ENCODE measurements at regions not wholly inside any gene's neighbourhood (a gene's known extent, or its start where the extent isn't known, plus 50 kb on each side); places are given as distances from the start of the nearest gene placed in this dataset.

DNA sequence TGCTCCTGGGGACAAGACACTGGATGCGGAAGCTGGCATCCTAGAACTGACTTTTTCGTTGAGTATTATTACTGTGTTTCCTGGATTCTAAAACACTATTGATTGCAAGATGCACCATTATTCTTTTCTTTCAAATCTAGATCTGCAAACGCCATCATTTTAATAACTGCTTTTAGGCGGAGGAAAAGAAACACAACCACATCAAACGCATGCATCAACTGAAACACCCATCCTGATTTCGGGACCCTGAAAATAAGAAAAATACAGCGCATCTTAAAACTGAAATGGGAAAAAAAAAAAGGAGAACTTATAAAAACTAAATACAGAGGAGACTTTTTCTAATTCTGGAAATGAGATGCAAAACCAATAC lies 103.7 kb upstream of the MAX start:
- peak overlapping the region; percentile 41 for H3K4me3 ChIP-seq (ENCODE audit: low read length, poor library complexity, severe bottlenecking)
- peak overlapping the region; percentile 60 for H3K4me2 ChIP-seq (ENCODE audit: low read depth, low read length, poor library complexity, severe bottlenecking)

GRCh38 chr14:65206448-65207096 lies 104.3 kb upstream of the MAX start:
- Histone ChIP-seq H3K9ac (ENCODE audit: low read depth, low read length, poor library complexity, severe bottlenecking) (peak overlapping the region; percentile 66), H3K36me3 (ENCODE audit: insufficient read depth, low read length) (no peaks in the 10 kb centered on the region), H3K9me3 (ENCODE audit: insufficient read depth, low read depth, low read length) (no peaks in the 10 kb centered on the region), H2AFZ (ENCODE audit: low read length) (peak overlapping the region; percentile 59; the same call in 1 of the 2 replicates), H3K4me3 (ENCODE audit: low read length, poor library complexity, severe bottlenecking) (peak overlapping the region; percentile 41), H3F3A (ENCODE audit: low read depth) (peaks cover 11% of the 10 kb centered on the region; the same call in 1 of the 2 replicates), H4K20me1 (ENCODE audit: insufficient read depth, low read length, poor library complexity, severe bottlenecking) (no peaks in the 10 kb centered on the region), H3K79me2 (ENCODE audit: insufficient read depth, low read length) (no peaks in the 10 kb centered on the region), H3K4me2 (ENCODE audit: low read depth, low read length, poor library complexity, severe bottlenecking) (peak overlapping the region; percentile 60), H3K9me2 (replicated peaks; ENCODE audit: low read depth, low read length) (no peaks in the 10 kb centered on the region), H3K4me1 (ENCODE audit: insufficient read depth, low read length, poor library complexity, severe bottlenecking) (peaks cover 67% of the 10 kb centered on the region), H3K27me3 (ENCODE audit: insufficient read depth, low read length, poor library complexity, severe bottlenecking) (no peaks in the 10 kb centered on the region)
- no peak for TF ChIP-seq EZH2phosphoT487 (IDR thresholded peaks at IDR 0.05; ENCODE audit: borderline replicate concordance)
- TF ChIP-seq, protein P1, sequence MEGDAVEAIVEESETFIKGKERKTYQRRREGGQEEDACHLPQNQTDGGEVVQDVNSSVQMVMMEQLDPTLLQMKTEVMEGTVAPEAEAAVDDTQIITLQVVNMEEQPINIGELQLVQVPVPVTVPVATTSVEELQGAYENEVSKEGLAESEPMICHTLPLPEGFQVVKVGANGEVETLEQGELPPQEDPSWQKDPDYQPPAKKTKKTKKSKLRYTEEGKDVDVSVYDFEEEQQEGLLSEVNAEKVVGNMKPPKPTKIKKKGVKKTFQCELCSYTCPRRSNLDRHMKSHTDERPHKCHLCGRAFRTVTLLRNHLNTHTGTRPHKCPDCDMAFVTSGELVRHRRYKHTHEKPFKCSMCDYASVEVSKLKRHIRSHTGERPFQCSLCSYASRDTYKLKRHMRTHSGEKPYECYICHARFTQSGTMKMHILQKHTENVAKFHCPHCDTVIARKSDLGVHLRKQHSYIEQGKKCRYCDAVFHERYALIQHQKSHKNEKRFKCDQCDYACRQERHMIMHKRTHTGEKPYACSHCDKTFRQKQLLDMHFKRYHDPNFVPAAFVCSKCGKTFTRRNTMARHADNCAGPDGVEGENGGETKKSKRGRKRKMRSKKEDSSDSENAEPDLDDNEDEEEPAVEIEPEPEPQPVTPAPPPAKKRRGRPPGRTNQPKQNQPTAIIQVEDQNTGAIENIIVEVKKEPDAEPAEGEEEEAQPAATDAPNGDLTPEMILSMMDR (conservative IDR thresholded peaks at IDR 0.05; ENCODE audit: low read length): no peak

More for the DNA sequence above, 103.7 kb upstream of the MAX start:
- Histone ChIP-seq H3F3A (ENCODE audit: low read depth) (peaks cover 11% of the 10 kb centered on the region; the same call in 1 of the 2 replicates), H3K36me3 (ENCODE audit: insufficient read depth, low read length) (no peaks in the 10 kb centered on the region), H3K9me3 (ENCODE audit: insufficient read depth, low read depth, low read length) (no peaks in the 10 kb centered on the region), H4K20me1 (ENCODE audit: insufficient read depth, low read length, poor library complexity, severe bottlenecking) (no peaks in the 10 kb centered on the region), H3K9ac (ENCODE audit: low read depth, low read length, poor library complexity, severe bottlenecking) (peak overlapping the region; percentile 66), H2AFZ (ENCODE audit: low read length) (peak overlapping the region; percentile 77), H3K27me3 (ENCODE audit: insufficient read depth, low read length, poor library complexity, severe bottlenecking) (no peaks in the 10 kb centered on the region), H3K79me2 (ENCODE audit: insufficient read depth, low read length) (no peaks in the 10 kb centered on the region), H3K4me1 (ENCODE audit: insufficient read depth, low read length, poor library complexity, severe bottlenecking) (peaks cover 62% of the 10 kb centered on the region), H3K9me2 (replicated peaks; ENCODE audit: low read depth, low read length) (no peaks in the 10 kb centered on the region)
- no peak for TF ChIP-seq EZH2phosphoT487 (IDR thresholded peaks at IDR 0.05; ENCODE audit: borderline replicate concordance)
- TF ChIP-seq, protein P1 (conservative IDR thresholded peaks at IDR 0.05; ENCODE audit: low read length): no peak

DNA sequence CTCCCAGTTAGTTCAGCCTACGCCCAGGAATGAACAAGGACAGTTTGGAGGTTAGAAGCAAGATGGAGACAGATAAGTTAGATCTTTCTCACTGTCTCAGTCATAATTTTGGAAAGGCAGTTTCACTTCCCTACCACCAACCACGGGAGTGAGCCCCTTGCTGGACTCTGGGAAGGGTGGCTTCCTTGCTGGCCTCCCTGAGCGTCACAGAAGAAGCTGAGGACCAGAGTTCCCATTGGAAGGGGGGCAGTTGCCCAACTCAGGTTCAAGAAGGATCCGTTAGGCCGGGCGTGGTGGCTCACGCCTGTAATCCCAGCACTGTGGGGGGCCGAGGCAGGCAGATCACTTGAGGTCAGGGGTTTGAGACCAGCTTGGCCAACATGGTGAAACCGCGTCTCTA lies 106.2 kb upstream of the MAX start:
- H3K4me3 ChIP-seq (ENCODE audit: low read length, poor library complexity, severe bottlenecking): peak overlapping the region; percentile 22
- H3K4me1 ChIP-seq (ENCODE audit: insufficient read depth, low read length, poor library complexity, severe bottlenecking): peaks cover 69% of the 10 kb centered on the region
- no peaks in the 10 kb centered on the region for H3K36me3 ChIP-seq (ENCODE audit: insufficient read depth, low read length)
- H3K79me2 ChIP-seq (ENCODE audit: insufficient read depth, low read length): no peaks in the 10 kb centered on the region
- peak overlapping the region; percentile 47 for H3K4me2 ChIP-seq (ENCODE audit: low read depth, low read length, poor library complexity, severe bottlenecking)
- H3F3A ChIP-seq (ENCODE audit: low read depth): peaks cover 11% of the 10 kb centered on the region; the same call in 1 of the 2 replicates
- H3K9ac ChIP-seq (ENCODE audit: low read depth, low read length, poor library complexity, severe bottlenecking): peak overlapping the region; percentile 51
- no peaks in the 10 kb centered on the region for H4K20me1 ChIP-seq (ENCODE audit: insufficient read depth, low read length, poor library complexity, severe bottlenecking)
- H3K27me3 ChIP-seq (ENCODE audit: insufficient read depth, low read length, poor library complexity, severe bottlenecking): no peaks in the 10 kb centered on the region
- no peaks in the 10 kb centered on the region for H3K9me3 ChIP-seq (ENCODE audit: insufficient read depth, low read depth, low read length)
- H3K9me2 ChIP-seq (replicated peaks; ENCODE audit: low read depth, low read length): no peaks in the 10 kb centered on the region
- TF ChIP-seq, protein P1 (conservative IDR thresholded peaks at IDR 0.05; ENCODE audit: low read length): no peak
- TF ChIP-seq EZH2phosphoT487 (IDR thresholded peaks at IDR 0.05; ENCODE audit: borderline replicate concordance): no peak
- no peak overlapping the region for H2AFZ ChIP-seq (ENCODE audit: low read length)
